ENCODE measurements at regions not wholly inside any gene's neighbourhood (a gene's known extent, or its start where the extent isn't known, plus 50 kb on each side); places are given as distances from the start of the nearest gene placed in this dataset.

DNA sequence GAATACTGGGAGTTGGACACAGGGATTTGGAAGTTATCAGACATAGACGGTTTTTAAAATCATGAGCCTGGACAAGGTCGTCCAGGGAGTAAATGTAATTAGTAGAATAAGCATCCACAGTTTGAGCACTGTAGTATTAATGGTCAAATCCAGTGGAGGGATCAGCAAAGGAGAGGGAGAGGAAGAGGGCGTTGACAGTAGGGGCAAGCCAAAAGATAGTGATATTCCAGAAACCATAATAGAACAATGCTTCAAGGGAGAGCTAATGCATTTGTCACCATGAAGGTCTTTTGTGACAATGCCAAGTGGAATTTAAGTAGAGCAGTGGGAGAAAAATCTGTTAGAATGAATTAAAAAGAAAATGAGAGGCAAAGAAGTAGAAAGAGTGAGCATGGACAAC, 68.9 kb upstream of the SLC5A12 start:
- H3K4me1 Mint-ChIP-seq (ENCODE audit: low read depth, unreplicated experiment) = peaks cover 4% of the 10 kb centered on the region
- H3K27me3 ChIP-seq (ENCODE audit: insufficient read depth, low read length) = no peaks in the 10 kb centered on the region
- FAIRE-seq (no peak), DNase-seq (ENCODE audit: low read depth) (no peak)
- no peaks in the 10 kb centered on the region for H3K79me2 ChIP-seq (ENCODE audit: insufficient read depth, low read length)
- H3K27me3 Mint-ChIP-seq (ENCODE audit: low read depth, unreplicated experiment) = no peaks in the 10 kb centered on the region
- no peak overlapping the region for H3K4me3 ChIP-seq (ENCODE audit: insufficient read depth, low read depth, low read length)
- H3K27ac Mint-ChIP-seq (ENCODE audit: unreplicated experiment) = no peak overlapping the region
- H3K9ac ChIP-seq (ENCODE audit: low read length) = no peak overlapping the region
- no peak overlapping the region for H3K4me3 Mint-ChIP-seq (ENCODE audit: unreplicated experiment)
- H3K4me1 ChIP-seq (ENCODE audit: insufficient read depth, low read length) = no peaks in the 10 kb centered on the region
- no peaks in the 10 kb centered on the region for H3K36me3 ChIP-seq (ENCODE audit: insufficient read depth, low read length)
- no peak overlapping the region for H3K27ac ChIP-seq (ENCODE audit: low read depth, low read length)
- H3K9me3 ChIP-seq (ENCODE audit: insufficient read depth, low read depth, low read length) = no peaks in the 10 kb centered on the region
- no peaks in the 10 kb centered on the region for H4K20me1 ChIP-seq (ENCODE audit: insufficient read depth, low read length)
- no peak overlapping the region for H3K4me2 ChIP-seq (ENCODE audit: low read length)
- no peak overlapping the region for H2AFZ ChIP-seq (ENCODE audit: low read depth, low read length)
- TF ChIP-seq, protein P1, sequence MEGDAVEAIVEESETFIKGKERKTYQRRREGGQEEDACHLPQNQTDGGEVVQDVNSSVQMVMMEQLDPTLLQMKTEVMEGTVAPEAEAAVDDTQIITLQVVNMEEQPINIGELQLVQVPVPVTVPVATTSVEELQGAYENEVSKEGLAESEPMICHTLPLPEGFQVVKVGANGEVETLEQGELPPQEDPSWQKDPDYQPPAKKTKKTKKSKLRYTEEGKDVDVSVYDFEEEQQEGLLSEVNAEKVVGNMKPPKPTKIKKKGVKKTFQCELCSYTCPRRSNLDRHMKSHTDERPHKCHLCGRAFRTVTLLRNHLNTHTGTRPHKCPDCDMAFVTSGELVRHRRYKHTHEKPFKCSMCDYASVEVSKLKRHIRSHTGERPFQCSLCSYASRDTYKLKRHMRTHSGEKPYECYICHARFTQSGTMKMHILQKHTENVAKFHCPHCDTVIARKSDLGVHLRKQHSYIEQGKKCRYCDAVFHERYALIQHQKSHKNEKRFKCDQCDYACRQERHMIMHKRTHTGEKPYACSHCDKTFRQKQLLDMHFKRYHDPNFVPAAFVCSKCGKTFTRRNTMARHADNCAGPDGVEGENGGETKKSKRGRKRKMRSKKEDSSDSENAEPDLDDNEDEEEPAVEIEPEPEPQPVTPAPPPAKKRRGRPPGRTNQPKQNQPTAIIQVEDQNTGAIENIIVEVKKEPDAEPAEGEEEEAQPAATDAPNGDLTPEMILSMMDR (IDR thresholded peaks at IDR 0.05; ENCODE audit: insufficient read depth, low read depth, low read length) = no peak
- no peak for TF ChIP-seq EZH2 (IDR thresholded peaks at IDR 0.05; ENCODE audit: insufficient read depth, low read length)
- H3K36me3 Mint-ChIP-seq (ENCODE audit: low read depth, unreplicated experiment) = no peaks in the 10 kb centered on the region
- H3K9me3 Mint-ChIP-seq (ENCODE audit: unreplicated experiment) = peaks cover 1% of the 10 kb centered on the region

DNA sequence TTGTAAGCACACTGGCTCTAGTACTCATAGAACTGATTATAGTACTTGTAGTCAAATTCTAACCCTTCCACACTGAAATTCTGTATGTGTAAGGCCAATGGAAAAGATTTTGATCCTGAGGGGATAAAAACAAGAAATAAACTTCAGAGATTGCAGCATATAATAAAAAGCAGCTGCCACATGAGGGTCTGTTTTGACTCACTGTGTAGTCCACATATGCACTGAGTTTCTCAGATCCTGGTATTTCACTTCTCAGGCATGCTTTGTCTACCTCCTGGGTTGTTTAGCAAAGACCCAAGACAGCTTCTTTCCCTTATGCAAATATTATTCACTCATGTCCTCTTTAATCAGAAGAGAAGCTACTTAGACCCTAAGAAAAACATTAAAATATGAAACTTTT, 71.1 kb upstream of the SLC5A12 start:
- H3K27me3 ChIP-seq (ENCODE audit: insufficient read depth, low read length) = no peaks in the 10 kb centered on the region
- no peaks in the 10 kb centered on the region for H3K36me3 Mint-ChIP-seq (ENCODE audit: low read depth, unreplicated experiment)
- H3K27ac Mint-ChIP-seq (ENCODE audit: unreplicated experiment) = no peak overlapping the region
- no peaks in the 10 kb centered on the region for H4K20me1 ChIP-seq (ENCODE audit: insufficient read depth, low read length)
- H3K4me1 Mint-ChIP-seq (ENCODE audit: low read depth, unreplicated experiment) = no peaks in the 10 kb centered on the region
- no peaks in the 10 kb centered on the region for H3K9me3 Mint-ChIP-seq (ENCODE audit: unreplicated experiment)
- FAIRE-seq = no peak
- H3K27ac ChIP-seq (ENCODE audit: low read depth, low read length) = no peak overlapping the region
- TF ChIP-seq, protein P1 (IDR thresholded peaks at IDR 0.05; ENCODE audit: insufficient read depth, low read depth, low read length) = no peak
- TF ChIP-seq EZH2 (IDR thresholded peaks at IDR 0.05; ENCODE audit: insufficient read depth, low read length) = no peak
- no peak overlapping the region for H3K4me3 Mint-ChIP-seq (ENCODE audit: unreplicated experiment)
- H3K4me2 ChIP-seq (ENCODE audit: low read length) = no peak overlapping the region
- DNase-seq (ENCODE audit: low read depth) = no peak
- H2AFZ ChIP-seq (ENCODE audit: low read depth, low read length) = no peak overlapping the region
- H3K27me3 Mint-ChIP-seq (ENCODE audit: low read depth, unreplicated experiment) = no peaks in the 10 kb centered on the region
- H3K4me1 ChIP-seq (ENCODE audit: insufficient read depth, low read length) = no peaks in the 10 kb centered on the region
- no peaks in the 10 kb centered on the region for H3K36me3 ChIP-seq (ENCODE audit: insufficient read depth, low read length)
- H3K4me3 ChIP-seq (ENCODE audit: insufficient read depth, low read depth, low read length) = no peak overlapping the region
- no peaks in the 10 kb centered on the region for H3K9me3 ChIP-seq (ENCODE audit: insufficient read depth, low read depth, low read length)
- no peaks in the 10 kb centered on the region for H3K79me2 ChIP-seq (ENCODE audit: insufficient read depth, low read length)
- H3K9ac ChIP-seq (ENCODE audit: low read length) = no peak overlapping the region

DNA sequence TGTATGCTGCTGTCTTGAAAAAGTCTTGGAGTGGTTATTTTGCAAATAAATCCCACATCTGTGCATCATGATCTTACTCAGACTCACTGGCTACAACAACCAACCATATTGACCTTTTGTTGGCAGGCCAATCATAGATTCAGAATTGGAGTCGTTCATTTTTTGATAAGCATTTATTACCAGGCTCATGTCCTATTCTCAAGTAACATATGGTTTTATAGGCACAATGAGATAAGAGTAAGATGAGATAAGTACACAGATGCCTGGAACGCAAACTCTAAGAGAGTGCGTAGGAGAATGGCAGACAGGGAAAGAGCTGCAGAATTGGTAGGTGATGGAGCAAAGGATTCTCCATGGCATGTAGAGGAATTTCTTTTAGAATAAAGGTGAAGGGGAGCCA, 71.6 kb upstream of the SLC5A12 start:
- H3K27ac ChIP-seq (ENCODE audit: low read depth, low read length) = no peak overlapping the region
- Mint-ChIP-seq H3K4me3 (ENCODE audit: unreplicated experiment) (no peak overlapping the region), H3K4me1 (ENCODE audit: low read depth, unreplicated experiment) (no peaks in the 10 kb centered on the region), H3K9me3 (ENCODE audit: unreplicated experiment) (no peaks in the 10 kb centered on the region), H3K36me3 (ENCODE audit: low read depth, unreplicated experiment) (no peaks in the 10 kb centered on the region), H3K27me3 (ENCODE audit: low read depth, unreplicated experiment) (no peaks in the 10 kb centered on the region), H3K27ac (ENCODE audit: unreplicated experiment) (no peak overlapping the region)
- no peaks in the 10 kb centered on the region for H4K20me1 ChIP-seq (ENCODE audit: insufficient read depth, low read length)
- DNase-seq (ENCODE audit: low read depth) = no peak
- no peak overlapping the region for H3K4me2 ChIP-seq (ENCODE audit: low read length)
- H2AFZ ChIP-seq (ENCODE audit: low read depth, low read length) = no peak overlapping the region
- FAIRE-seq = no peak
- no peaks in the 10 kb centered on the region for H3K79me2 ChIP-seq (ENCODE audit: insufficient read depth, low read length)
- no peaks in the 10 kb centered on the region for H3K4me1 ChIP-seq (ENCODE audit: insufficient read depth, low read length)
- H3K4me3 ChIP-seq (ENCODE audit: insufficient read depth, low read depth, low read length) = no peak overlapping the region
- H3K27me3 ChIP-seq (ENCODE audit: insufficient read depth, low read length) = no peaks in the 10 kb centered on the region
- TF ChIP-seq, protein P1 (IDR thresholded peaks at IDR 0.05; ENCODE audit: insufficient read depth, low read depth, low read length) = no peak
- no peak for TF ChIP-seq EZH2 (IDR thresholded peaks at IDR 0.05; ENCODE audit: insufficient read depth, low read length)
- H3K9ac ChIP-seq (ENCODE audit: low read length) = no peak overlapping the region
- no peaks in the 10 kb centered on the region for H3K9me3 ChIP-seq (ENCODE audit: insufficient read depth, low read depth, low read length)
- no peaks in the 10 kb centered on the region for H3K36me3 ChIP-seq (ENCODE audit: insufficient read depth, low read length)

Measured in astrocyte (in vitro differentiated cells and primary cell).